Neural cell (in vitro differentiated cells): ENCODE measurements at regions not wholly inside any gene's neighbourhood (a gene's known extent, or its start where the extent isn't known, plus 50 kb on each side); places are given as distances from the start of the nearest gene placed in this dataset.

Source experiments
- H2AFZ ChIP-seq: fragments of 200-600, 300-800 bp; sonication (generic), shearing (Covaris generic); 2 replicates; pipeline ENCODE4 v1.6.0; 2014; ENCODE audit warnings: low read depth, mild to moderate bottlenecking, antibody characterized with exemption, low read length, moderate library complexity
- H3F3A ChIP-seq: fragments of 200-600 bp; shearing (Covaris generic); 2 replicates; pipeline ENCODE4 v1.6.1; 2016; ENCODE audit warnings: mild to moderate bottlenecking, moderate library complexity, mixed read lengths, antibody characterized with exemption, low read length; ENCODE audit not compliant: insufficient read depth, poor library complexity, severe bottlenecking
- H3K27ac ChIP-seq: fragments of 200-600, 300-800 bp; sonication (generic), shearing (Covaris generic); 2 replicates; pipeline ENCODE4 v1.5.1; 2014; ENCODE audit warnings: mild to moderate bottlenecking, low read length, moderate library complexity
- H3K27me3 ChIP-seq: fragments of 300-800, 200-600 bp; sonication (generic), shearing (Covaris generic); 2 replicates; pipeline ENCODE4 v1.6.0; 2014; ENCODE audit warnings: mild to moderate bottlenecking, low read depth, low read length, moderate library complexity; ENCODE audit not compliant: insufficient read depth
- H3K36me3 ChIP-seq: fragments of 300-800, 200-600 bp; sonication (generic), shearing (Covaris generic); 2 replicates; pipeline ENCODE4 v1.5.1; 2014; ENCODE audit warnings: mild to moderate bottlenecking, antibody characterized with exemption, low read length, moderate library complexity; ENCODE audit not compliant: insufficient read depth
- H3K4me2 ChIP-seq: fragments of 300-800, 200-600 bp; sonication (generic), shearing (Covaris generic); 2 replicates; pipeline ENCODE4 v1.6.0; 2014; ENCODE audit warnings: mild to moderate bottlenecking, low read length
- H3K4me3 ChIP-seq: fragments of 300-800, 200-600 bp; sonication (generic), shearing (Covaris generic); 2 replicates; pipeline ENCODE4 v1.5.1; 2014; ENCODE audit warnings: mild to moderate bottlenecking, low read length, moderate library complexity
- H3K79me2 ChIP-seq: fragments of 200-600 bp; shearing (Covaris generic); replicated peaks from 2 replicates; pipeline ENCODE4 v1.6.0; 2014; ENCODE audit warnings: mild to moderate bottlenecking, low read length, moderate library complexity; ENCODE audit not compliant: insufficient read depth
- H3K9ac ChIP-seq: fragments of 300-800, 200-600 bp; sonication (generic), shearing (Covaris generic); 2 replicates; pipeline ENCODE4 v1.6.1; 2016; ENCODE audit warnings: mild to moderate bottlenecking, low read length, mixed read lengths
- H3K9me2 ChIP-seq: fragments of 200-600 bp; shearing (Covaris generic); 2 replicates; pipeline ENCODE4 v1.6.1; 2016; ENCODE audit warnings: mild to moderate bottlenecking, low read length, mixed read lengths; ENCODE audit not compliant: insufficient read depth
- H3K9me3 ChIP-seq: fragments of 200-600, 300-800 bp; sonication (generic), shearing (Covaris generic); 2 replicates; pipeline ENCODE4 v1.6.1; 2016; ENCODE audit warnings: mild to moderate bottlenecking, mixed run types, low read length, moderate library complexity, mixed read lengths
- H4K20me1 ChIP-seq: fragments of 200-600 bp; shearing (Covaris generic); 2 replicates; pipeline ENCODE4 v1.6.1; 2016; ENCODE audit warnings: mild to moderate bottlenecking, mixed run types; ENCODE audit not compliant: insufficient read depth
- CTCF ChIP-seq: fragments of 450-650 bp; IDR thresholded peaks from 2 replicates; pipeline ENCODE4 v1.5.1; 2014; ENCODE audit warnings: antibody characterized with exemption, mild to moderate bottlenecking, moderate library complexity; ENCODE audit not compliant: poor library complexity, severe bottlenecking
- EP300 ChIP-seq: fragments of 450-650 bp; conservative IDR thresholded peaks from 2 replicates; pipeline ENCODE4 v1.6.1; 2014; ENCODE audit warnings: antibody characterized with exemption, mild to moderate bottlenecking, moderate library complexity; ENCODE audit not compliant: poor library complexity, severe bottlenecking
- EZH2 ChIP-seq: fragments of 200-600, 300-800 bp; shearing (Covaris generic), sonication (generic); IDR thresholded peaks from 2 replicates; pipeline ENCODE4 v1.6.1; 2014; ENCODE audit warnings: antibody characterized with exemption, low read length, borderline replicate concordance, mild to moderate bottlenecking; ENCODE audit not compliant: insufficient read depth, poor library complexity, severe bottlenecking
- MXI1 ChIP-seq: fragments of 450-650 bp; conservative IDR thresholded peaks from 2 replicates; pipeline ENCODE4 v1.6.1; 2014; ENCODE audit warnings: antibody characterized with exemption, mild to moderate bottlenecking; ENCODE audit not compliant: poor library complexity, severe bottlenecking
- POLR2AphosphoS5 ChIP-seq: IDR thresholded peaks from 2 replicates; pipeline ENCODE4 v1.6.1; 2012
- RAD21 ChIP-seq: fragments of 450-650 bp; conservative IDR thresholded peaks from 2 replicates; pipeline ENCODE4 v1.6.1; 2014; ENCODE audit warnings: antibody characterized with exemption, mild to moderate bottlenecking, moderate library complexity
- SMC3 ChIP-seq: fragments of 450-650 bp; conservative IDR thresholded peaks from 2 replicates; pipeline ENCODE4 v1.6.1; 2014; ENCODE audit warnings: antibody characterized with exemption, mild to moderate bottlenecking, moderate library complexity; ENCODE audit not compliant: poor library complexity
- TAF1 ChIP-seq: IDR thresholded peaks from 2 replicates; pipeline ENCODE4 v1.6.1; 2012; ENCODE audit warnings: low read depth
- TF ChIP-seq, protein P1 (sequence below): IDR thresholded peaks from 2 replicates; pipeline ENCODE4 v1.6.1; 2012; ENCODE audit warnings: borderline replicate concordance

DNA sequence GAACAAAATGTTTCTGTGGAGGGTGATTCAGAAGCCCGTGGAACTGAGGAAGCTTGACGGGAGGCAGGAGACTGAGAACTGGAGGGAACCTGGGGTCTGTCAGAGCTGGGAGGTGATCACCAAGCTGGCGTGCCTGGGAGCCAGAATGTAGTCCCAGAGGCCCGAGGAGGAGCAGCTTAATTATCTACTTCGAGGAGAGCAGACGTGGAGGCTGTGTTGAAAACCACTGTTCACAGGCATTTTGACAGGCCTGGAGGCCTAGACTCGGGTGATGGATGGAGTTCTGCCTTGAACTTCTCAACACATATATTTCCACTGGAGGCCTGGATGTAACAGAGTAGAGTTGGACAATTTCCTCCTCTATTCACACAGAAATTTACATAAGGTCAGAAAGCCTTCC, 177.7 kb upstream of the SALL1 start:
- H3K9me2 ChIP-seq: no peaks in the 10 kb centered on the region
- H3F3A ChIP-seq: no peaks in the 10 kb centered on the region
- H3K4me2 ChIP-seq: no peak overlapping the region
- no peak overlapping the region for H3K27ac ChIP-seq
- H2AFZ ChIP-seq: no peak overlapping the region
- no peak overlapping the region for H3K9ac ChIP-seq
- no peaks in the 10 kb centered on the region for H3K9me3 ChIP-seq
- no peaks in the 10 kb centered on the region for H3K79me2 ChIP-seq
- TF ChIP-seq EP300 (no peak), MXI1 (no peak), POLR2AphosphoS5 (no peak), TAF1 (no peak), EZH2 (no peak), RAD21 (no peak), CTCF (no peak), SMC3 (no peak)
- TF ChIP-seq, protein P1, sequence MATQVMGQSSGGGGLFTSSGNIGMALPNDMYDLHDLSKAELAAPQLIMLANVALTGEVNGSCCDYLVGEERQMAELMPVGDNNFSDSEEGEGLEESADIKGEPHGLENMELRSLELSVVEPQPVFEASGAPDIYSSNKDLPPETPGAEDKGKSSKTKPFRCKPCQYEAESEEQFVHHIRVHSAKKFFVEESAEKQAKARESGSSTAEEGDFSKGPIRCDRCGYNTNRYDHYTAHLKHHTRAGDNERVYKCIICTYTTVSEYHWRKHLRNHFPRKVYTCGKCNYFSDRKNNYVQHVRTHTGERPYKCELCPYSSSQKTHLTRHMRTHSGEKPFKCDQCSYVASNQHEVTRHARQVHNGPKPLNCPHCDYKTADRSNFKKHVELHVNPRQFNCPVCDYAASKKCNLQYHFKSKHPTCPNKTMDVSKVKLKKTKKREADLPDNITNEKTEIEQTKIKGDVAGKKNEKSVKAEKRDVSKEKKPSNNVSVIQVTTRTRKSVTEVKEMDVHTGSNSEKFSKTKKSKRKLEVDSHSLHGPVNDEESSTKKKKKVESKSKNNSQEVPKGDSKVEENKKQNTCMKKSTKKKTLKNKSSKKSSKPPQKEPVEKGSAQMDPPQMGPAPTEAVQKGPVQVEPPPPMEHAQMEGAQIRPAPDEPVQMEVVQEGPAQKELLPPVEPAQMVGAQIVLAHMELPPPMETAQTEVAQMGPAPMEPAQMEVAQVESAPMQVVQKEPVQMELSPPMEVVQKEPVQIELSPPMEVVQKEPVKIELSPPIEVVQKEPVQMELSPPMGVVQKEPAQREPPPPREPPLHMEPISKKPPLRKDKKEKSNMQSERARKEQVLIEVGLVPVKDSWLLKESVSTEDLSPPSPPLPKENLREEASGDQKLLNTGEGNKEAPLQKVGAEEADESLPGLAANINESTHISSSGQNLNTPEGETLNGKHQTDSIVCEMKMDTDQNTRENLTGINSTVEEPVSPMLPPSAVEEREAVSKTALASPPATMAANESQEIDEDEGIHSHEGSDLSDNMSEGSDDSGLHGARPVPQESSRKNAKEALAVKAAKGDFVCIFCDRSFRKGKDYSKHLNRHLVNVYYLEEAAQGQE: no peak
- H3K4me3 ChIP-seq: no peak overlapping the region
- H4K20me1 ChIP-seq: no peaks in the 10 kb centered on the region
- no peaks in the 10 kb centered on the region for H3K27me3 ChIP-seq
- H3K36me3 ChIP-seq: no peaks in the 10 kb centered on the region

GRCh38 chr16:51327001-51327400, 175.9 kb upstream of the SALL1 start:
- no peak for TF ChIP-seq SMC3
- no peak for TF ChIP-seq TAF1
- TF ChIP-seq, protein P1: no peak
- TF ChIP-seq MXI1: no peak
- no peak for TF ChIP-seq EZH2
- no peak for TF ChIP-seq EP300
- TF ChIP-seq CTCF: no peak
- no peak for TF ChIP-seq POLR2AphosphoS5
- no peak for TF ChIP-seq RAD21

More at GRCh38 chr16:51327001-51327400, 175.9 kb upstream of the SALL1 start:
- no peak overlapping the region for H3K9ac ChIP-seq
- no peaks in the 10 kb centered on the region for H3K9me2 ChIP-seq
- H3K4me2 ChIP-seq: no peak overlapping the region
- no peaks in the 10 kb centered on the region for H3K36me3 ChIP-seq
- H3F3A ChIP-seq: no peaks in the 10 kb centered on the region
- no peaks in the 10 kb centered on the region for H3K9me3 ChIP-seq
- no peak overlapping the region for H3K27ac ChIP-seq
- H3K4me3 ChIP-seq: no peak overlapping the region
- H3K27me3 ChIP-seq: no peaks in the 10 kb centered on the region
- no peaks in the 10 kb centered on the region for H4K20me1 ChIP-seq
- H2AFZ ChIP-seq: no peak overlapping the region
- no peaks in the 10 kb centered on the region for H3K79me2 ChIP-seq
